Lung microvascular endothelial cell (primary cell): ENCODE measurements at regions not wholly inside any gene's neighbourhood (a gene's known extent, or its start where the extent isn't known, plus 50 kb on each side); places are given as distances from the start of the nearest gene placed in this dataset.

ENCODE experiments used
- DNase-seq, 2 donors: peaks; one replicate each; pipeline versions ENCODE4 v3.0.0 to v3.0.0-alpha.2; 2010; ENCODE audit warnings: low read depth in 2 of 2

- no peak for DNase-seq
Measured at GRCh38 chr11:26030399-26030798, 301.5 kb upstream of the ANO3 start.

- no peak for DNase-seq
Measured at GRCh38 chr11:26032241-26032640, 299.7 kb upstream of the ANO3 start.

- DNase-seq: no peak
Measured at GRCh38 chr11:26035696-26036095, 296.2 kb upstream of the ANO3 start.

DNA sequence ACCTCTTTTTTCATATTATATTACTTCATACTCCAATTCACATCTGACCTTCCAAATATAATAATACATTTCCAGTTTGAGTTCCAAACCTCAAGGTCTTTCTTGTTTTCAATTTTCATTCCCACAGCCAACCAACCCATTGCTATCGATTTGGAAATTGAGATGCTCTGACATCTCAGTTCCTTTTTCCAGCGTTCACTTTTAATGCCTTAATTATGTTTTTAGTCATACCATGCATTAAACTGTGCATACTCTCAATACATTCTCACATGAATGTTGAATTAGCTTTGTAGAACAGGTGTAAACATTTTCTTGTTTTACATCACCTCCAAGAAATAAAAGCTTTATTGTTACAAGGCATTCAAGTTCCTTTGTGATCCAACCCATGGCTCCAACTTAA is 294.2 kb upstream of the ANO3 start:
- no peak for DNase-seq

DNA sequence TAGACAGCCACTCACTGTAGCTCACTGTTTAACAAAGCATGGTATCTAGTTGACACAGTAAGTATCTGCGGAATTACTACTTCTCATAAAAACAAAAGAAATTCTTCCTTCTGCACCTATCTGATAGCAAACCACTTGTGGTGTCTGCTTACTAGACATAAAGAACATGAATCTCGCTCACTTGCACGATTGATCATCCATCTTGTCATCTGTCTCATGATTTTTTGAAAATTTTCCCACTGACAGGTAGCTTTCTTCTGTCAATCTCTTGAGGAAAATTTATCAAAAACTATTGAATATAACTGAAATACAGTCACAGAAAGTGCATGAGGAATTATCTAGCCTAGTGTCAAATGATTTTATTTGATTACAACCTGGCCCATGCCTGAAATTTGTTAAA is 291.6 kb upstream of the ANO3 start:
- no peak for DNase-seq

- DNase-seq: no peak
Measured at GRCh38 chr11:26042113-26042512, 289.8 kb upstream of the ANO3 start.

GRCh38 chr11:26043665-26044064 is 288.3 kb upstream of the ANO3 start:
- no peak for DNase-seq

DNA sequence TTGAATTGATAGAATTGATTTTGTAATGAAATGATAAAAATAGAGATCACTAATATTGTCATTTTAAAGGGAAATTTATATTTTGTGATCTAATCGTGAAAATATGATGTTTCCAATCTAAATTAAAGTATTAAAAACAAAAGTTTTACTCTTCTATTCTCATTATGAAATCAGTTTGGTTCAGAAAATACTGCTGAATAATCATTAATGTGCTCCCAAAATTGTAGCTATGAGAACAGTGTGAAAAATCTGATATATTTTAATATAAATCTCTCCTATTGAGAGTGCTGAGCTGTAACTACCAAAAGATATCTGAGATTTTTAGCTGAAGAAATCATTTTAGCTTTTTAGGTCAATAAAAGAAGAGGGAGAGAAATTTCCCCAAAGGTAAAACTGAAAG is 287.5 kb upstream of the ANO3 start:
- no peak for DNase-seq

DNA sequence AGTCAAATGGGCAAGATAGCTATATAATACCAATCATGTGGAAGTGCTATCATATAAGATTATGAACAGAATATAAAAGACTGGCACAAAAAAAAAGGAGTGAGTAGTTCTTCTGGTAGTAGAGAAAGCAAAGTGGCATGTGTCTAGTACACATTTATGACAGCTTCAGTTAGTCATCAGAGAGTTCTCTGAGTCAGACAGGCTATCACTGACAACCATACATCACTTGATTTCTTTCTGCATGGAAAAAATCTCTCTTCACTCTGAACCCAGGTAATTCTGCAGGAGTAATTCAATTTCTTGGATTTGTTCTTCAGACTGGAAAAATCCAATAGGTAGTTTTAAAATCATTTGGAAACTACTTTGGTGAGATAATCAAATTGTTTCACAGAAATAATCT is 286.8 kb upstream of the ANO3 start:
- DNase-seq: no peak

GRCh38 chr11:26048271-26048670 is 283.7 kb upstream of the ANO3 start:
- no peak for DNase-seq

DNA sequence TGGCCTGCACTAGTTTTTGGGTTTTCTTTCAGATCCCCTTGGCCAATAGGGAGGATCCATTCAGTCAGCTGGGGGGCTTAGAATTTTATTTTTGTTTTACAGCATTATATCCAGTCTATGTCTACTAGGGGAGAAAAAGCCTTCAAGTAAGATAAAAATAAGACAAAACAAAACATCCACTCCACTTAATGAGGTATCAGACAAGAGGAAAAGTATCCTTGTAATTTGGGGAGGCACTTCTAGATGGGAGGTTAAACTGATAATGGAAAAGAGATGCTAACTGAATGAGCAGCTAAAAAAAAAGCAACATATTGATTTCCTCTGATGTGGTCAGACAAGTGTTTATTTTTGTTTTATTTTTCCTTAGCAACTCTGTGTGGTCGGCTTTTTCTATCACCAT is 278.0 kb upstream of the ANO3 start:
- DNase-seq: no peak

GRCh38 chr11:26062660-26063059 is 269.3 kb upstream of the ANO3 start:
- DNase-seq: no peak

- no peak for DNase-seq
Measured at GRCh38 chr11:26063915-26064314, 268.0 kb upstream of the ANO3 start.

DNA sequence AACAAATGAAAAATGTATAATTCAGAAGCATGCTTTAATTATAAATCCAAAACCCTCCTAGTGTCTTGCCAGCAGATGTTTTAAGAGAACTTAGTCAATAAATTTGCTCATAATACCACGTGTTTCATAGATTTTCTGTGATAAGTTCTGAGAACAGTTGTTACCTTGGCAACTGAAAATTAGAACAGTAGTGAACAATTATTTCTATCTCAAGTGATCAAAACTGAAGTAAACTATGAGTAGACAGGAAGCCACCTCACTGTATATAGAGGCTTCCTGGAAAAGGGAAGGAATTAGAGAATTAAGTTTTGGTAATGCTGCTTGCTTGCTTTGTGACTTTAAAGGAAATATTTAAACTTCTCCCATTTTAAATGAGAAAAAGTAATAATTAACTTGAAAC is 266.0 kb upstream of the ANO3 start:
- peak in 1 of 2 donors; percentile 49 for DNase-seq

- no peak for DNase-seq
Measured at GRCh38 chr11:26070714-26071380, 261.1 kb upstream of the ANO3 start.

- DNase-seq: no peak
Measured at GRCh38 chr11:26072614-26073153, 259.2 kb upstream of the ANO3 start.

GRCh38 chr11:26073646-26074045 is 258.3 kb upstream of the ANO3 start:
- DNase-seq: no peak

DNA sequence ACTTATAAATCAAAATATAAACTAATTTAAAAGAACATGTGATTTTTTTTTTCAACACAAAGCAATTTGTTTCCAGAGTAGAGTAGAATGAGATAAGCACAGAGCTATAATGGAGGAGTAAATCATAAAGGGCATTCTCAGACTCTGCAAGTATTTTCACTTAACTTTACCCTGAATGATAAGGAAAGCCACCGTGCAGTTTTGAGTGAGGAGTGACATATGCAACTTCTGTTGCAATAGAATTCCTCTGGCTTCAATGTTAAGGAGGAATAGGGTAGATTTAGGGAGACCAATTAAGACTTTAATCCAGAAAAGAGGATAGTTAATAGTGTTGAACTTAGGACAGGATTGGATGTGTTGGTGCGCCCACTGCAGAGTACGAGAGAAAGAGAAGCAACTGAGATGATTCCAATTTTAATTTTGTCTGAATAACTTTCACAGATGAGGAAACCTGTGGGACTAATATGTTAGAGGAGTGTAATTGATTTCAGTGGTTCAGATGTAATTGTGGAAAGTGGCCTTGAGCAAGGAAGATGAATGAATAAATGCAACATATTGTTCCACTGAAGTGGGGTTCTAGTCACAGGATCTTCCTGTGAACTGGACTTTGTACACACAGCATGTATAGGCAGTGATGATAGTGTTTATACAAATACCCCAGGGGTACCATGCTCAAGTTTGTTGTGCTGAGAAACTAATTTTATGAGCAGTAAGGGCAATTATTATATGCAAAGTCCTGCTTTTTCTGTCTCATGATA is 255.5 kb upstream of the ANO3 start:
- DNase-seq: no peak

DNA sequence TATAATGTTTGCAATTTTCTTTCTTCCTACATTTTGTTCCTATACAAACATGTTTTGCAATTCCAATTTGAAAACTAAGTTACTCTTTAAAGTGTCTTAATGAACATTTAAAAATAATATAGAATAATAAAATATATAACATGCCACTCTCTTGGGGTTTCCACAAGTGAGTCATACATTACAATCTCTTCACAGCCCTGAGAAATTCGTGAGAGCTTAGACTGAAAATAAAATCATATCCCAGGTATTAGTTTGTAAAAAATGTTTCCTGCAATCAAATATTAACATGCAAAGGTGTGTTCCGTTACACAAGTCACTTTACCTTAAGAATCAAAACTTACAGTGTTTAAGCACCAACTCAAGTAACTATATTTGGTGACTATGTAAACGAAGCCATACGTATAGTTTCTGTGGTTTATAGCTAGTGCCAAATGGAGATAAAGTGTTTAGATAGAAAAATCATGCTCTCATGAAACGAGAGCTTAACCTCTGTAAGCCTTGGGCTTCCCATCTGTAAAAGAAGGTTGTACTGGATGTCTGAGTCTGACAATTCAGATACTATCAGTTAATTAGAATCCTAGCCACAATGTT is 253.6 kb upstream of the ANO3 start:
- no peak for DNase-seq

- no peak for DNase-seq
Measured at GRCh38 chr11:26084313-26084712, 247.6 kb upstream of the ANO3 start.

- no peak for DNase-seq
Measured at GRCh38 chr11:26086028-26086427, 245.9 kb upstream of the ANO3 start.

DNA sequence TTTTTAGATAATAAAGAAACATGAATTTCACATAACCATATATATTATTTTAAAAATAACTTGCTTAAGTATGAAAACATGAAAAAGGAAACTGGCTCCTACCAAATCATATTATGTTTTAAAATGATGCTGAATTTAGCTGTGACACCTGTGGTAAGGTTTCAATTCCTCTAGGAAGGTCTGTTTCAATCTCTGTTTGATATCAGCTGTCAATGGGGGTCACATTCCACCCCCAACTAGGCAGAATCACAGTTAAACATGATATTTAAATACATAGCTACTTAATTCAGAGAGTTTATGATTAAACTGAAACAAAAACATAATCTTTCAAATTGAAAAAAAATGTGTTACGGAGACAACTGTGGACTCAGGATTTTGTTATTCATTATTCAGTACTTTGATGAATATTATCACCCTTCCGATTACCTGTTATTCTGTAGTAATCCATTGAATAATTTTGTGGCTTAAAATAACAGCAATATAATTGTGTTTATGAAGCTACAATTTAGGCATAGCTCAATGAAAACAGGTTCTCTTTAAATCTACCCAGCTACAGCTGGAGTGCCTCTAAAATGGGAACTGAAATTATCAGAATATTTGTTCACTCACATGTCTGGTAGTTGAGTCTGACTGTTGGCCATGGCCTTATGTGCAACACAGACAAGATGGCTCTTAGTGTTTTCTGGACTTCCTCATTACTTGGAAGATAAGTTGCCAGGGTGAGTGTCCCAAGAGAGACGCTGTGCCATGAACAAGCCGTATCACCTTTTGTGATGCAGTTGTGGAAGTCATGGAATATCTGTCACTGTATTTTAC is 244.6 kb upstream of the ANO3 start:
- DNase-seq: no peak
